ENCODE measurements at regions not wholly inside any gene's neighbourhood (a gene's known extent, or its start where the extent isn't known, plus 50 kb on each side); places are given as distances from the start of the nearest gene placed in this dataset.

DNA sequence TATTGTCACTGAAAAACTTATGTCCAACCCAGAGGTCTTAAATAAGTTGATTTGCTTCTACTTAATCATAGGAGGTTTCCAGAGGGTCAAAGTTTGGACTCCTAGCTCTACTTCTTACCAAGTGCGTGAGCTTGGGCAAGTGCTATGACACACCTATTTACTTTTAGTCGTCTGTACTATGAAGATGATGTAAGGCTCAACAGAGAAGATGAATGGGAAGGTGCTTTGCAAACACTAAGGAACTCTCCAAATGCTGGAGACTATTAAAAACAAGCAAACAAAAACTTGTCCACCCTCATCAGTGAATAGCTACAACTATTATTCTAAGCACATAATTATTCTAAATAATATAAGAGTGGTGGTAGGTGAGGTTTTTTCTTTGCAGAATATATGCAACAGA, 232.3 kb upstream of the USP24 start:
- TF ChIP-seq POLR2AphosphoS5 (IDR thresholded peaks at IDR 0.05; ENCODE audit: low read depth) (no peak), CTCF (IDR thresholded peaks at IDR 0.05; ENCODE audit: insufficient read depth, low read length) (no peak)
